HEK293T (cell line): ENCODE measurements at regions not wholly inside any gene's neighbourhood (a gene's known extent, or its start where the extent isn't known, plus 50 kb on each side); places are given as distances from the start of the nearest gene placed in this dataset.

Experiments used
- BHLHE40 ChIP-seq: fragments of 450-650 bp; IDR thresholded peaks from 2 replicates; pipeline ENCODE4 v1.6.1; 2016; ENCODE audit warnings: mild to moderate bottlenecking, moderate library complexity, borderline replicate concordance
- CTBP1 ChIP-seq: fragments of 450-650 bp; IDR thresholded peaks from 2 replicates; pipeline ENCODE4 v1.6.1; 2016; ENCODE audit warnings: borderline replicate concordance
- ELF4 ChIP-seq: fragments of 450-650 bp; IDR thresholded peaks from 2 replicates; pipeline ENCODE4 v1.6.1; 2017; ENCODE audit warnings: antibody characterized with exemption
- FOXA1 ChIP-seq: fragments of 450-650 bp; IDR thresholded peaks from 2 replicates; pipeline ENCODE4 v1.6.1; 2016; ENCODE audit warnings: mild to moderate bottlenecking
- FOXM1 ChIP-seq: fragments of 450-650 bp; IDR thresholded peaks from 2 replicates; pipeline ENCODE4 v1.6.1; 2017; ENCODE audit warnings: mild to moderate bottlenecking, borderline replicate concordance
- HDGF ChIP-seq: fragments of 450-650 bp; IDR thresholded peaks from 2 replicates; pipeline ENCODE4 v1.6.1; 2017; ENCODE audit warnings: antibody characterized with exemption, borderline replicate concordance
- LEF1 ChIP-seq: fragments of 450-650 bp; IDR thresholded peaks from 2 replicates; pipeline ENCODE4 v1.6.1; 2017; ENCODE audit warnings: mild to moderate bottlenecking, borderline replicate concordance
- NFRKB ChIP-seq: fragments of 450-650 bp; IDR thresholded peaks from 2 replicates; pipeline ENCODE4 v1.6.1; 2016; ENCODE audit warnings: mild to moderate bottlenecking, moderate library complexity
- PKNOX1 ChIP-seq: fragments of 450-650 bp; IDR thresholded peaks from 2 replicates; pipeline ENCODE4 v1.6.1; 2016
- SP1 ChIP-seq: fragments of 450-650 bp; IDR thresholded peaks from 2 replicates; pipeline ENCODE4 v1.6.1; 2017
- SUZ12 ChIP-seq: fragments of 450-650 bp; IDR thresholded peaks from 2 replicates; pipeline ENCODE4 v1.6.1; 2016; ENCODE audit warnings: mild to moderate bottlenecking
- ZNF384 ChIP-seq: fragments of 450-650 bp; IDR thresholded peaks from 2 replicates; pipeline ENCODE4 v1.6.1; 2016

- TF ChIP-seq SUZ12 (no peak), FOXA1 (no peak), ELF4 (no peak), PKNOX1 (no peak), HDGF (no peak), NFRKB (no peak), LEF1 (no peak), ZNF384 (no peak), FOXM1 (no peak), CTBP1 (no peak), SP1 (no peak), BHLHE40 (no peak)
These were observed 1440.1 kb downstream of the OTOL1 start for GRCh38 chr3:162936706-162937105.
